ENCODE measurements at regions not wholly inside any gene's neighbourhood (a gene's known extent, or its start where the extent isn't known, plus 50 kb on each side); places are given as distances from the start of the nearest gene placed in this dataset.

DNA sequence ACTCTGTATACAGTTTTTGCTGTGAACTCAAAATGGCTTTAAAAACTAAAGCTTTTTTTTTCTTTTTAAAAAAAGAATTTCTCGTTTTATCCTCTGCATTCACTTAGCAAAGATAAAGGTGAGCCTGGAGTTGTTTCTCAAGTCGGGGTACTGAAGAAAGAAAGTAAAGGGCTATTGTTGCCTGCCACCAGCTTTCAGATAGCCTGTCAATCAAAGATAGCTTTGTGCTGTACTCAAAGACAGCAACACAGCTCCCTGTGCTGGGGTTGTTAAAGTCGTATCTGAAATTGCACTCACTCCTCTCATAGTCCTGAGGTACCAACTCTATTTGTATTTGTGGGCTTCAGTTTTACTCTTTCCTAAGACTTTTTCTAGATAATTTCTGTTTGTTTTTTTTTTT, 710.1 kb upstream of the ID4 start:
- TF ChIP-seq CTCF (IDR thresholded peaks at IDR 0.05) (no peak), ZFX (IDR thresholded peaks at IDR 0.05; ENCODE audit: borderline replicate concordance) (no peak)
